ENCODE measurements at regions not wholly inside any gene's neighbourhood (a gene's known extent, or its start where the extent isn't known, plus 50 kb on each side); places are given as distances from the start of the nearest gene placed in this dataset.

GRCh38 chr2:67596871-67597270, 199.7 kb downstream of the ETAA1 start:
- Histone ChIP-seq H3K27me3 (no peaks in the 10 kb centered on the region), H3K9me3 (no peaks in the 10 kb centered on the region), H3K4me1 (no peaks in the 10 kb centered on the region), H3K27ac (no peak overlapping the region), H3K36me3 (no peaks in the 10 kb centered on the region), H3K4me3 (no peak overlapping the region)
- no peak for TF ChIP-seq POLR2A (IDR thresholded peaks at IDR 0.05)
- TF ChIP-seq CTCF (IDR thresholded peaks at IDR 0.05 in 4 of 5, conservative IDR thresholded peaks at IDR 0.05 in 1 of 5) = no peak
- intact Hi-C loops (cut with DNase I; ENCODE audit: low total_unique reads) = no loop called here
- ATAC-seq = no peak
- DNase-seq = no peak
- in situ Hi-C loops (cut with MboI; ENCODE audit: low sequenced_read_pairs in 4 of 4) = no loop called here

- Histone ChIP-seq H3K4me3 (no peak overlapping the region), H3K9me3 (no peaks in the 10 kb centered on the region), H3K27ac (no peak overlapping the region), H3K4me1 (no peaks in the 10 kb centered on the region), H3K36me3 (no peaks in the 10 kb centered on the region), H3K27me3 (no peaks in the 10 kb centered on the region)
- no peak for ATAC-seq
- TF ChIP-seq POLR2A (IDR thresholded peaks at IDR 0.05) = no peak
- no peak for TF ChIP-seq CTCF (IDR thresholded peaks at IDR 0.05 in 4 of 5, conservative IDR thresholded peaks at IDR 0.05 in 1 of 5)
- DNase-seq = no peak
- in situ Hi-C loops (cut with MboI; ENCODE audit: low sequenced_read_pairs in 4 of 4) (no loop called here), intact Hi-C loops (cut with DNase I; ENCODE audit: low total_unique reads) (no loop called here)
These were observed 202.4 kb downstream of the ETAA1 start for GRCh38 chr2:67599561-67599960.

- H3K9me3 ChIP-seq = no peaks in the 10 kb centered on the region
- ATAC-seq = no peak
- in situ Hi-C loops (cut with MboI; ENCODE audit: low sequenced_read_pairs in 4 of 4) = no loop called here
- no peaks in the 10 kb centered on the region for H3K36me3 ChIP-seq
- intact Hi-C loops (cut with DNase I; ENCODE audit: low total_unique reads) = no loop called here
- H3K27me3 ChIP-seq = no peaks in the 10 kb centered on the region
- H3K4me3 ChIP-seq = no peak overlapping the region
- DNase-seq = no peak
- TF ChIP-seq CTCF (IDR thresholded peaks at IDR 0.05 in 4 of 5, conservative IDR thresholded peaks at IDR 0.05 in 1 of 5) (no peak), POLR2A (IDR thresholded peaks at IDR 0.05) (no peak)
- no peaks in the 10 kb centered on the region for H3K4me1 ChIP-seq
- no peak overlapping the region for H3K27ac ChIP-seq
These were observed 203.2 kb downstream of the ETAA1 start for GRCh38 chr2:67600222-67600871.

- intact Hi-C loops (cut with DNase I; ENCODE audit: low total_unique reads) (no loop called here), in situ Hi-C loops (cut with MboI; ENCODE audit: low sequenced_read_pairs in 4 of 4) (no loop called here)
- no peaks in the 10 kb centered on the region for H3K36me3 ChIP-seq
- TF ChIP-seq CTCF (IDR thresholded peaks at IDR 0.05 in 4 of 5, conservative IDR thresholded peaks at IDR 0.05 in 1 of 5) (no peak), POLR2A (IDR thresholded peaks at IDR 0.05) (no peak)
- DNase-seq = no peak
- no peaks in the 10 kb centered on the region for H3K9me3 ChIP-seq
- no peak for ATAC-seq
- no peak overlapping the region for H3K4me3 ChIP-seq
- H3K27ac ChIP-seq = no peak overlapping the region
- H3K4me1 ChIP-seq = no peaks in the 10 kb centered on the region
- H3K27me3 ChIP-seq = no peaks in the 10 kb centered on the region
These were observed 203.8 kb downstream of the ETAA1 start for GRCh38 chr2:67600946-67601345.

- no peaks in the 10 kb centered on the region for H3K27me3 ChIP-seq
- ATAC-seq = no peak
- no peak for DNase-seq
- no peaks in the 10 kb centered on the region for H3K36me3 ChIP-seq
- in situ Hi-C loops (cut with MboI; ENCODE audit: low sequenced_read_pairs in 4 of 4) = no loop called here
- H3K4me1 ChIP-seq = no peaks in the 10 kb centered on the region
- intact Hi-C loops (cut with DNase I; ENCODE audit: low total_unique reads) = no loop called here
- TF ChIP-seq POLR2A (IDR thresholded peaks at IDR 0.05) (no peak), CTCF (IDR thresholded peaks at IDR 0.05 in 4 of 5, conservative IDR thresholded peaks at IDR 0.05 in 1 of 5) (no peak)
- H3K27ac ChIP-seq = no peak overlapping the region
- no peaks in the 10 kb centered on the region for H3K9me3 ChIP-seq
- H3K4me3 ChIP-seq = no peak overlapping the region
These were observed 207.2 kb downstream of the ETAA1 start for GRCh38 chr2:67604360-67604759.

All from gastrocnemius medialis (tissue), 4 donors.